AG04449 (cell line): ENCODE measurements at regions not wholly inside any gene's neighbourhood (a gene's known extent, or its start where the extent isn't known, plus 50 kb on each side); places are given as distances from the start of the nearest gene placed in this dataset.
"Not testable (repeated sequence)": the region's sequence is repeated elsewhere in the genome, so short reads cannot be mapped to it uniquely, and the experiment has no call there.

Experiments used
- CTCF ChIA-PET: fragments of 350-600 bp; formaldehyde crosslinking; extraction: SDS; loops from one replicate; lab custom pipeline; 2021; ENCODE audit warnings: antibody characterized with exemption; lab: Yijun Ruan, JAX
- POLR2A ChIA-PET: fragments of 400-600, 350-600 bp; formaldehyde crosslinking; extraction: SDS; loops from one replicate; lab custom pipeline; 2020; ENCODE audit warnings: antibody characterized with exemption, inconsistent platforms; lab: Yijun Ruan, JAX
- DNase-seq: peaks from one replicate; pipeline ENCODE4 v3.0.0-alpha.2; 2010; ENCODE audit warnings: low read depth, low spot score
- H3K4me3 ChIP-seq: 2 replicates; pipeline ENCODE4 v1.5.1; 2011; ENCODE audit warnings: low read depth, mild to moderate bottlenecking, control low read depth, low read length
- CTCF ChIP-seq: IDR thresholded peaks from one replicate; pipeline ENCODE4 v1.5.1; 2011; ENCODE audit warnings: mild to moderate bottlenecking, moderate library complexity, low read length, control low read depth, inconsistent platforms; ENCODE audit not compliant: insufficient read depth; ENCODE audit errors: missing control alignments

- DNase-seq: no peak
- TF ChIP-seq CTCF: no peak
- ChIA-PET CTCF (no interaction called here), POLR2A (no interaction called here)
- no peak overlapping the region for H3K4me3 ChIP-seq
Observed at GRCh38 chr5:155633338-155633957, 619.9 kb downstream of the KIF4B start.

- no peak for DNase-seq
- H3K4me3 ChIP-seq: no peak overlapping the region
- CTCF ChIA-PET: no interaction called here
- POLR2A ChIA-PET: no interaction called here
- no peak for TF ChIP-seq CTCF
Observed at GRCh38 chr5:155649666-155650065, 636.1 kb downstream of the KIF4B start.

- DNase-seq: no peak
- no peak for TF ChIP-seq CTCF
- POLR2A ChIA-PET: no interaction called here
- H3K4me3 ChIP-seq: no peak overlapping the region
- CTCF ChIA-PET: interaction anchor here (1.2 kb wide), 1 partner anchor 1160 kb away, joined by 3 read pairs; no protein-coding TSS in a partner anchor
Observed at GRCh38 chr5:155655569-155655968, 642.0 kb downstream of the KIF4B start.

GRCh38 chr5:155661859-155662258, 648.3 kb downstream of the KIF4B start:
- no peak for DNase-seq
- H3K4me3 ChIP-seq: no peak overlapping the region
- POLR2A ChIA-PET: no interaction called here
- TF ChIP-seq CTCF: no peak
- CTCF ChIA-PET: no interaction called here

- ChIA-PET POLR2A (interaction anchor here (0.6 kb wide), 1 partner anchor 395 kb away, joined by 3 read pairs; no protein-coding TSS in a partner anchor), CTCF (no interaction called here)
- no peak for TF ChIP-seq CTCF
- no peak for DNase-seq
- no peak overlapping the region for H3K4me3 ChIP-seq
Observed at GRCh38 chr5:155665361-155665760, 651.8 kb downstream of the KIF4B start.

GRCh38 chr5:155672001-155672400, 655.0 kb upstream of the SGCD start:
- H3K4me3 ChIP-seq, POLR2A ChIA-PET, DNase-seq, CTCF ChIA-PET: not testable (repeated sequence)

- H3K4me3 ChIP-seq: no peak overlapping the region
- DNase-seq: no peak
- POLR2A ChIA-PET: no interaction called here
- CTCF ChIA-PET: no interaction called here
- no peak for TF ChIP-seq CTCF
Observed at GRCh38 chr5:155676967-155677366, 650.0 kb upstream of the SGCD start.
